Caco-2 (cell line): ENCODE measurements at regions not wholly inside any gene's neighbourhood (a gene's known extent, or its start where the extent isn't known, plus 50 kb on each side); places are given as distances from the start of the nearest gene placed in this dataset.

Experiments
- BruUV-seq: library from RNA; stranded (reverse); fragments of 400-500 nt; replicated peaks from 2 replicates; lab custom pipeline; 2021; lab: Mats Ljungman, UMichigan
- CTCF ChIA-PET: fragments of 300-600 bp; sonication (Branson Sonifier 250); formaldehyde crosslinking; loops from one replicate; lab custom pipeline; 2022; ENCODE audit warnings: antibody characterized with exemption; lab: Charles Lee
- POLR2A ChIA-PET: fragments of 300-600 bp; sonication (Branson Sonifier 250); formaldehyde crosslinking; loops from one replicate; lab custom pipeline; 2022; ENCODE audit warnings: antibody characterized with exemption; lab: Charles Lee
- DNase-seq, 2 experiments: peaks; one replicate each; pipeline versions ENCODE4 v3.0.0 to v3.0.0-alpha.2; 2020 to 2022
- H3K27me3 ChIP-seq: replicated peaks from 2 replicates; pipeline ENCODE4 v1.6.0; 2011; ENCODE audit warnings: low read length; ENCODE audit not compliant: control insufficient read depth, insufficient read depth
- H3K36me3 ChIP-seq: 2 replicates; pipeline ENCODE4 v1.5.1; 2011; ENCODE audit warnings: low read length; ENCODE audit not compliant: control insufficient read depth, insufficient read depth
- H3K4me1 ChIP-seq: fragments of 250-450 bp; sonication (Bioruptor Pico); 2 replicates; pipeline ENCODE4 v1.5.1; 2020; ENCODE audit warnings: mild to moderate bottlenecking
- H3K4me3 ChIP-seq: 2 replicates; pipeline ENCODE4 v1.5.1; 2011; ENCODE audit warnings: low read depth, mild to moderate bottlenecking, control low read depth, low read length
- H3K9me3 ChIP-seq: fragments of 250-450 bp; sonication (Bioruptor Pico); 2 replicates; pipeline ENCODE4 v1.5.1; 2020; ENCODE audit warnings: mild to moderate bottlenecking, moderate library complexity
- H3K27ac Mint-ChIP-seq: one replicate; pipeline ENCODE4 v1.8.0; 2022; ENCODE audit warnings: mixed read lengths; ENCODE audit not compliant: unreplicated experiment
- H3K27me3 Mint-ChIP-seq: one replicate; pipeline ENCODE4 v1.8.0; 2022; ENCODE audit warnings: mixed read lengths; ENCODE audit not compliant: insufficient read depth, unreplicated experiment
- H3K36me3 Mint-ChIP-seq: one replicate; pipeline ENCODE4 v1.8.0; 2022; ENCODE audit warnings: mild to moderate bottlenecking, mixed read lengths; ENCODE audit not compliant: insufficient read depth, unreplicated experiment
- H3K4me1 Mint-ChIP-seq: one replicate; pipeline ENCODE4 v1.8.0; 2022; ENCODE audit warnings: low read depth, mixed read lengths; ENCODE audit not compliant: unreplicated experiment
- H3K4me3 Mint-ChIP-seq: one replicate; pipeline ENCODE4 v1.8.0; 2022; ENCODE audit warnings: mild to moderate bottlenecking, moderate library complexity, mixed read lengths; ENCODE audit not compliant: unreplicated experiment
- H3K9me3 Mint-ChIP-seq: one replicate; pipeline ENCODE4 v1.8.0; 2022; ENCODE audit warnings: mixed read lengths; ENCODE audit not compliant: unreplicated experiment
- CTCF ChIP-seq, 2 experiments: fragments of 200-600 bp in 1 of 2; IDR thresholded peaks; 1 replicate in 1 of 2; 2 replicates in 1 of 2; pipeline versions ENCODE4 v1.5.1 to v1.8.0; 2011 to 2022; ENCODE audit warnings: antibody characterized with exemption in 1 of 2, control low read depth in 1 of 2, inconsistent platforms in 1 of 2, low read depth in 1 of 2, low read length in 1 of 2, mild to moderate bottlenecking in 1 of 2, moderate library complexity in 1 of 2; ENCODE audit not compliant: insufficient read depth in 1 of 2, severe bottlenecking in 1 of 2, unreplicated experiment in 1 of 2
- intact Hi-C: fragments of 100-400 bp; cut with micrococcal nuclease; formaldehyde crosslinking; loops from one replicate; pipeline ENCODE4 v1.10.0; 2022; ENCODE audit not compliant: unreplicated experiment

DNA sequence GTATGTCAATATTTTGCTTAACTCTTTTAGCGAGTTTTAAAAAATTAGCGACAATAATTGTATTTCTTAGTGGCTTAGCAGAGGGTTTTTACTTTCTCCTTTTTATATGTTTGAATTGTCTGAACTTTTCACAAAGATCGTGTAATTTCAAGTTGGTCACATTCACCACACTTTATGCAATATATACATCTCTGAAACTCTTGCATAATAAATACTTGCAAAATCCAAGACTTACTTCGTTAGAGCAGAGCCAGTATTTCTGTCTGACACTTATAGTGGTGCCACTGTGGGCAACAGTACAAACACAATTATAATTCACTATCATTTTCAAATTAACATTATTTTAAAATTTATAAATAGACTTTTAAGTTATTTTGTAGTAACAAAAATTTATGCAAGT is 62.0 kb downstream of the SUCNR1 start:
- Mint-ChIP-seq H3K27me3 (no peaks in the 10 kb centered on the region), H3K4me1 (no peaks in the 10 kb centered on the region)

DNA sequence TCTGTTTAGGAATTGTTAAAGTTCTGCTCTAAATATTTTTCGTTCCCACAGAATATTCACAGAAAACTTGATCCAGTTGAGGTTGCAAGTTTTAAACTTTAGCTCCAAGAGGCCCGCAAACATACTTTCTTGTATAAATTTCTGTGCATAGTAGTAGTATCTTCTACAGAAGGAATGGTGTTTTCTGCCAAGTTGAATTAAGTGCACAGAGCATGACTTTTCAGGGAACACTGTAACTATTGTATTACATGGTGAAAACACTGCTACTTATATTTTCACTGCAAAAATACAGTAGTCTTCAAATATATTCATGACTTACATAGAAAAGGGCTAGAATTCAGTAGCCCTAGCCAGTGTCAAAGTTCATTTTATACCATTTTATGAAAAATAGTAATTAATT is 67.0 kb downstream of the SUCNR1 start:
- H3K9me3 ChIP-seq = no peaks in the 10 kb centered on the region; the same call in 1 of the 2 replicates
- H3K4me3 ChIP-seq = no peak overlapping the region
- Mint-ChIP-seq H3K36me3 (no peaks in the 10 kb centered on the region), H3K4me1 (no peaks in the 10 kb centered on the region), H3K9me3 (peaks cover 10% of the 10 kb centered on the region), H3K27ac (no peak overlapping the region), H3K4me3 (no peak overlapping the region), H3K27me3 (no peaks in the 10 kb centered on the region)
- intact Hi-C loops = no loop called here
- no peaks in the 10 kb centered on the region for H3K36me3 ChIP-seq
- H3K4me1 ChIP-seq = no peaks in the 10 kb centered on the region
- ChIA-PET POLR2A (no interaction called here), CTCF (no interaction called here)
- DNase-seq = no peak
- no peaks in the 10 kb centered on the region for H3K27me3 ChIP-seq
- no TSS peak for BruUV-seq
- TF ChIP-seq CTCF (IDR thresholded peaks at IDR 0.05; ENCODE audit: insufficient read depth in 1 of 2, low read depth in 1 of 2, low read length in 1 of 2, severe bottlenecking in 1 of 2, unreplicated experiment in 1 of 2) = no peak

More for the DNA sequence above, 62.0 kb downstream of the SUCNR1 start:
- no TSS peak for BruUV-seq
- Mint-ChIP-seq H3K36me3 (no peaks in the 10 kb centered on the region), H3K9me3 (no peaks in the 10 kb centered on the region), H3K27ac (no peak overlapping the region), H3K4me3 (no peak overlapping the region)
- no peak for DNase-seq
- ChIA-PET CTCF (no interaction called here), POLR2A (no interaction called here)
- intact Hi-C loops = no loop called here
- Histone ChIP-seq H3K9me3 (no peaks in the 10 kb centered on the region), H3K4me1 (no peaks in the 10 kb centered on the region), H3K36me3 (no peaks in the 10 kb centered on the region), H3K4me3 (no peak overlapping the region), H3K27me3 (no peaks in the 10 kb centered on the region)
- TF ChIP-seq CTCF (IDR thresholded peaks at IDR 0.05; ENCODE audit: insufficient read depth in 1 of 2, low read depth in 1 of 2, low read length in 1 of 2, severe bottlenecking in 1 of 2, unreplicated experiment in 1 of 2) = no peak

DNA sequence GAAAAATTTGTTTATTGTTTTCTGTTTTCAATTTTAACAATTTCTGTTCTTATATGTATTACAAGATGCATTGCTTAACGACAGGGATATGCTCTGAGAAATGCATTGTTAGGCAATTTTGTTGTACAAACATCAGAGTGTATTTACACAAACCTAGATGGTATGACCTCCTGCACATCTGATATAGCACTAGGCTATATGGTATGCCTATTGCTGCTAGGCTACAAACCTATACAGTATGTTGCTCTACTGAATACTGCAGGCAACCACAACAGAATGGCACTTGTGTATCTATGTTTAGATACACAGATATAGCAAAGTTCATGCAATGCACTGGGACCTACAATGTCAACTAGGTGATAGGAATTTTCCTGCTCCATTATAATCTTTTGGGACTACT is 70.1 kb downstream of the SUCNR1 start:
- no peak for DNase-seq
- H3K9me3 Mint-ChIP-seq = peaks cover 20% of the 10 kb centered on the region
- Histone ChIP-seq H3K4me3 (no peak overlapping the region), H3K27me3 (no peaks in the 10 kb centered on the region), H3K9me3 (no peaks in the 10 kb centered on the region; the same call in 1 of the 2 replicates), H3K36me3 (no peaks in the 10 kb centered on the region), H3K4me1 (no peaks in the 10 kb centered on the region)
- ChIA-PET CTCF (no interaction called here), POLR2A (no interaction called here)
- no peaks in the 10 kb centered on the region for H3K27me3 Mint-ChIP-seq
- H3K27ac Mint-ChIP-seq = no peak overlapping the region
- no TSS peak for BruUV-seq
- H3K4me3 Mint-ChIP-seq = no peak overlapping the region
- H3K36me3 Mint-ChIP-seq = no peaks in the 10 kb centered on the region
- TF ChIP-seq CTCF (IDR thresholded peaks at IDR 0.05; ENCODE audit: insufficient read depth in 1 of 2, low read depth in 1 of 2, low read length in 1 of 2, severe bottlenecking in 1 of 2, unreplicated experiment in 1 of 2) = no peak
- intact Hi-C loops = no loop called here
- H3K4me1 Mint-ChIP-seq = no peaks in the 10 kb centered on the region
